ENCODE measurements at regions not wholly inside any gene's neighbourhood (a gene's known extent, or its start where the extent isn't known, plus 50 kb on each side); places are given as distances from the start of the nearest gene placed in this dataset.
A peak's percentile ranks its signal among the peaks of the same experiment; 100 is the strongest.

- peaks cover 11% of the 10 kb centered on the region for H3K9me3 Mint-ChIP-seq (ENCODE audit: unreplicated experiment)
- TF ChIP-seq CTCF (IDR thresholded peaks at IDR 0.05; ENCODE audit: unreplicated experiment): no peak
- no peaks in the 10 kb centered on the region for H3K4me1 Mint-ChIP-seq (ENCODE audit: unreplicated experiment)
- H3K27ac Mint-ChIP-seq (ENCODE audit: unreplicated experiment): no peak overlapping the region
- no peaks in the 10 kb centered on the region for H3K36me3 Mint-ChIP-seq (ENCODE audit: low read depth, unreplicated experiment)
- no peak for DNase-seq (ENCODE audit: low spot score)
- peaks cover 1% of the 10 kb centered on the region for H3K27me3 Mint-ChIP-seq (ENCODE audit: unreplicated experiment)
- H3K4me3 Mint-ChIP-seq (ENCODE audit: unreplicated experiment): no peak overlapping the region
These were observed 188.4 kb upstream of the API5 start for GRCh38 chr11:43123443-43123842.

GRCh38 chr11:43124272-43124935 is 187.4 kb upstream of the API5 start:
- Mint-ChIP-seq H3K27ac (ENCODE audit: unreplicated experiment) (no peak overlapping the region), H3K27me3 (ENCODE audit: unreplicated experiment) (peaks cover 1% of the 10 kb centered on the region), H3K4me1 (ENCODE audit: unreplicated experiment) (no peaks in the 10 kb centered on the region), H3K36me3 (ENCODE audit: low read depth, unreplicated experiment) (peaks cover 3% of the 10 kb centered on the region), H3K9me3 (ENCODE audit: unreplicated experiment) (peaks cover 10% of the 10 kb centered on the region), H3K4me3 (ENCODE audit: unreplicated experiment) (no peak overlapping the region)
- TF ChIP-seq CTCF (IDR thresholded peaks at IDR 0.05; ENCODE audit: unreplicated experiment): no peak
- no peak for DNase-seq (ENCODE audit: low spot score)

- Mint-ChIP-seq H3K4me1 (ENCODE audit: unreplicated experiment) (no peaks in the 10 kb centered on the region), H3K4me3 (ENCODE audit: unreplicated experiment) (no peak overlapping the region), H3K36me3 (ENCODE audit: low read depth, unreplicated experiment) (peaks cover 8% of the 10 kb centered on the region), H3K27ac (ENCODE audit: unreplicated experiment) (no peak overlapping the region), H3K27me3 (ENCODE audit: unreplicated experiment) (no peaks in the 10 kb centered on the region), H3K9me3 (ENCODE audit: unreplicated experiment) (no peaks in the 10 kb centered on the region)
- TF ChIP-seq CTCF (IDR thresholded peaks at IDR 0.05; ENCODE audit: unreplicated experiment): no peak
- DNase-seq (ENCODE audit: low spot score): no peak
These were observed 182.5 kb upstream of the API5 start for GRCh38 chr11:43129329-43129728.

GRCh38 chr11:43130616-43131015 is 181.2 kb upstream of the API5 start:
- Mint-ChIP-seq H3K4me3 (ENCODE audit: unreplicated experiment) (no peak overlapping the region), H3K9me3 (ENCODE audit: unreplicated experiment) (no peaks in the 10 kb centered on the region)

More at GRCh38 chr11:43130616-43131015, 181.2 kb upstream of the API5 start:
- no peak for TF ChIP-seq CTCF (IDR thresholded peaks at IDR 0.05; ENCODE audit: unreplicated experiment)
- peak; percentile 15 for DNase-seq (ENCODE audit: low spot score)
- Mint-ChIP-seq H3K36me3 (ENCODE audit: low read depth, unreplicated experiment) (peaks cover 8% of the 10 kb centered on the region), H3K4me1 (ENCODE audit: unreplicated experiment) (no peaks in the 10 kb centered on the region), H3K27ac (ENCODE audit: unreplicated experiment) (no peak overlapping the region), H3K27me3 (ENCODE audit: unreplicated experiment) (no peaks in the 10 kb centered on the region)
